ENCODE measurements at regions not wholly inside any gene's neighbourhood (a gene's known extent, or its start where the extent isn't known, plus 50 kb on each side); places are given as distances from the start of the nearest gene placed in this dataset.

GRCh38 chr12:33248364-33248763, 191.3 kb downstream of the SYT10 start (continued):
- TF ChIP-seq E2F6 (IDR thresholded peaks at IDR 0.05; ENCODE audit: borderline replicate concordance, low read depth) (no peak), GATA3 (IDR thresholded peaks at IDR 0.05; ENCODE audit: borderline replicate concordance) (no peak), RFX5 (IDR thresholded peaks at IDR 0.05) (no peak)

GRCh38 chr12:33247625-33248024, 192.0 kb downstream of the SYT10 start:
- H3K4me3 ChIP-seq, result no peak overlapping the region
- FAIRE-seq, result no peak
- H3K4me2 ChIP-seq, result no peak overlapping the region
- ATAC-seq, result no peak
- 59% methylated on average over 1 of the region's 1 CpG for WGBS (ENCODE audit: missing lambda C conversion rate)
- no peak for DNase-seq (ENCODE audit: low read depth in 1 of 2, low spot score in 1 of 2)
- no peak for TF ChIP-seq PBX3 (IDR thresholded peaks at IDR 0.05)
- no peak for TF ChIP-seq EHMT2 (IDR thresholded peaks at IDR 0.05; ENCODE audit: low read depth)
- no peak for TF ChIP-seq RNF2 (IDR thresholded peaks at IDR 0.05; ENCODE audit: borderline replicate concordance, low read depth)
- no peak for TF ChIP-seq NFE2L2 (conservative IDR thresholded peaks at IDR 0.05; ENCODE audit: low read length)
- no peak for TF ChIP-seq MAFK (IDR thresholded peaks at IDR 0.05; ENCODE audit: partially characterized antibody)
- TF ChIP-seq CTCF (IDR thresholded peaks at IDR 0.05), result no peak
- TF ChIP-seq KDM5A (IDR thresholded peaks at IDR 0.05), result no peak
- no peak for TF ChIP-seq E2F6 (IDR thresholded peaks at IDR 0.05; ENCODE audit: borderline replicate concordance, low read depth)
- CTCF ChIA-PET, result no interaction called here
- no peaks in the 10 kb centered on the region for H3K9me3 ChIP-seq
- no peaks in the 10 kb centered on the region for H3K4me1 ChIP-seq
- POLR2A ChIA-PET, result no interaction called here
- no peak overlapping the region for H3K27ac ChIP-seq

GRCh38 chr12:33245434-33245833, 194.2 kb downstream of the SYT10 start:
- POLR2A ChIA-PET, result no interaction called here
- DNase-seq (ENCODE audit: low read depth in 1 of 2, low spot score in 1 of 2) (no peak), ATAC-seq (no peak), FAIRE-seq (no peak)
- Histone ChIP-seq H3K4me1 (no peaks in the 10 kb centered on the region), H3K9me3 (no peaks in the 10 kb centered on the region), H3K27ac (no peak overlapping the region), H3K4me2 (no peak overlapping the region), H3K4me3 (no peak overlapping the region)
- under 1% methylated on average over 4 of the region's 4 CpGs for WGBS (ENCODE audit: missing lambda C conversion rate)
- no peak for TF ChIP-seq MAX (IDR thresholded peaks at IDR 0.05)
- no peak for TF ChIP-seq CEBPB (IDR thresholded peaks at IDR 0.05)
- TF ChIP-seq EHF (CRISPR knock-in tag; IDR thresholded peaks at IDR 0.05), result no peak
- TF ChIP-seq PBX3 (IDR thresholded peaks at IDR 0.05), result no peak
- no peak for TF ChIP-seq E2F6 (IDR thresholded peaks at IDR 0.05; ENCODE audit: borderline replicate concordance, low read depth)
- no peak for TF ChIP-seq ZFP36 (IDR thresholded peaks at IDR 0.05; ENCODE audit: borderline replicate concordance, partially characterized antibody)
- TF ChIP-seq CHD4 (IDR thresholded peaks at IDR 0.05; ENCODE audit: borderline replicate concordance), result no peak
- TF ChIP-seq USF2 (IDR thresholded peaks at IDR 0.05), result no peak
- TF ChIP-seq MYC (IDR thresholded peaks at IDR 0.05; ENCODE audit: borderline replicate concordance, low read length), result no peak
- TF ChIP-seq BCL3 (IDR thresholded peaks at IDR 0.05), result no peak
- TF ChIP-seq HES2 (IDR thresholded peaks at IDR 0.05), result no peak
- CTCF ChIA-PET, result no interaction called here
